LNCAP (cell line): ENCODE measurements at regions not wholly inside any gene's neighbourhood (a gene's known extent, or its start where the extent isn't known, plus 50 kb on each side); places are given as distances from the start of the nearest gene placed in this dataset.

Experiments
- CTCF ChIP-seq: fragments of 450-650 bp; IDR thresholded peaks from 2 replicates; pipeline ENCODE4 v1.5.1; 2017; ENCODE audit warnings: mild to moderate bottlenecking

- TF ChIP-seq CTCF = no peak
Observed at GRCh38 chr2:137771064-137771463, 193.2 kb upstream of the HNMT start.

- TF ChIP-seq CTCF = no peak
Observed at GRCh38 chr2:137772451-137772850, 191.8 kb upstream of the HNMT start.

- TF ChIP-seq CTCF = no peak
Observed at GRCh38 chr2:137775529-137775928, 188.7 kb upstream of the HNMT start.

DNA sequence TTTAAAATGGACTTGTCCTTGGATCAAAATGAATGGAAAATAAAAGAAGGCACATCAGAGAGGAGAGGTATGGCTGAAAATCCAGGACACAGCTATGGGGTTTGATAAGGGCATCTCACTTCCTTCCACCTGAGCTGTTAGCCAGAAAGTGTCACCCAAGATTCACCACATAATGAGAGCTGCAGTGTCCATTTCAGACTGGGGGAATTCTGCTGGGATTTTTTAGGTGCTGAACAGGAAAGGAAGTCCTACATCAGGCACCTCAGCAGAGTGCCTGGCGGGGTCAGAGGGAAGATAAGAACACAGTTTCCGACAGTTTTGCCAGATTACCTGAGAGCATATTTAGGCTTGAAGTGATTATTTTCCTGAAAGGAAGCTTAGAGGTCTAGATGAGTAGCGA lies 187.6 kb upstream of the HNMT start:
- TF ChIP-seq CTCF = no peak

- no peak for TF ChIP-seq CTCF
Observed at GRCh38 chr2:137797641-137798040, 166.6 kb upstream of the HNMT start.

GRCh38 chr2:137799600-137799999 lies 164.7 kb upstream of the HNMT start:
- no peak for TF ChIP-seq CTCF

- no peak for TF ChIP-seq CTCF
Observed at GRCh38 chr2:137800386-137800785, 163.9 kb upstream of the HNMT start.

- TF ChIP-seq CTCF = no peak
Observed at GRCh38 chr2:137801228-137801627, 163.0 kb upstream of the HNMT start.
